ENCODE measurements at regions not wholly inside any gene's neighbourhood (a gene's known extent, or its start where the extent isn't known, plus 50 kb on each side); places are given as distances from the start of the nearest gene placed in this dataset.

- no peak for TF ChIP-seq CTCF (IDR thresholded peaks at IDR 0.05; ENCODE audit: insufficient read depth, low read length, poor library complexity, severe bottlenecking)
- TF ChIP-seq EZH2phosphoT487 (conservative IDR thresholded peaks at IDR 0.05; ENCODE audit: low read length): no peak
These were observed 688.2 kb upstream of the SOX9 start for GRCh38 chr17:71432378-71433315.
